ENCODE measurements at regions not wholly inside any gene's neighbourhood (a gene's known extent, or its start where the extent isn't known, plus 50 kb on each side); places are given as distances from the start of the nearest gene placed in this dataset.

- Histone ChIP-seq H3F3A (replicated peaks; ENCODE audit: low read depth) (no peaks in the 10 kb centered on the region), H3K4me2 (no peak overlapping the region), H3K27me3 (ENCODE audit: insufficient read depth) (no peaks in the 10 kb centered on the region), H3K9me2 (ENCODE audit: insufficient read depth) (no peaks in the 10 kb centered on the region), H3K4me3 (no peak overlapping the region), H3K27ac (ENCODE audit: low read depth) (no peak overlapping the region), H3K79me2 (replicated peaks; ENCODE audit: insufficient read depth) (no peaks in the 10 kb centered on the region), H3K36me3 (ENCODE audit: insufficient read depth) (no peaks in the 10 kb centered on the region), H4K20me1 (replicated peaks; ENCODE audit: insufficient read depth) (no peaks in the 10 kb centered on the region), H2AFZ (no peak overlapping the region), H3K4me1 (ENCODE audit: insufficient read depth) (peaks cover 9% of the 10 kb centered on the region; the same call in 1 of the 2 replicates)
- TF ChIP-seq ZNF331 (CRISPR knock-in tag; IDR thresholded peaks at IDR 0.05; ENCODE audit: low read depth) (no peak), CTCF (conservative IDR thresholded peaks at IDR 0.05; ENCODE audit: low read depth in 2 of 2) (no peak), POLR2AphosphoS5 (IDR thresholded peaks at IDR 0.05; ENCODE audit: low read depth) (no peak), REST (IDR thresholded peaks at IDR 0.05; ENCODE audit: unreplicated experiment) (no peak), NANOG (IDR thresholded peaks at IDR 0.05; ENCODE audit: borderline replicate concordance) (no peak), ETS1 (IDR thresholded peaks at IDR 0.05) (no peak), EZH2 (IDR thresholded peaks at IDR 0.05; ENCODE audit: low read depth, unreplicated experiment) (no peak), STAT1 (IDR thresholded peaks at IDR 0.05; ENCODE audit: unreplicated experiment) (no peak), CREB1 (CRISPR knock-in tag; IDR thresholded peaks at IDR 0.05; ENCODE audit: low read depth) (no peak), ZNF114 (CRISPR knock-in tag; IDR thresholded peaks at IDR 0.05) (no peak), ZNF462 (CRISPR knock-in tag; IDR thresholded peaks at IDR 0.05) (no peak), EZH2phosphoT487 (IDR thresholded peaks at IDR 0.05; ENCODE audit: unreplicated experiment) (no peak), JUNB (IDR thresholded peaks at IDR 0.05; ENCODE audit: unreplicated experiment) (no peak)
- Mint-ChIP-seq H3K36me3 (ENCODE audit: low read depth) (no peaks in the 10 kb centered on the region), H3K27ac (no peak overlapping the region), H3K4me3 (no peak overlapping the region), H3K4me1 (peaks cover 13% of the 10 kb centered on the region; the same call in 2 of the 3 replicates), H3K27me3 (ENCODE audit: insufficient read depth, low read depth, poor library complexity) (no peaks in the 10 kb centered on the region), H3K9me3 (no peaks in the 10 kb centered on the region)
- no peak for DNase-seq (ENCODE audit: low spot score)
- no peak for ATAC-seq
Observed at GRCh38 chr2:53315149-53315548, 452.5 kb upstream of the CHAC2 start.

Data from GM23338 (cell line).